HG03520 (cell line): ENCODE measurements at regions not wholly inside any gene's neighbourhood (a gene's known extent, or its start where the extent isn't known, plus 50 kb on each side); places are given as distances from the start of the nearest gene placed in this dataset.
A peak's percentile ranks its signal among the peaks of the same experiment; 100 is the strongest.

Experiments
- ATAC-seq: cut with Tn5 transposase; IDR thresholded peaks from one replicate; pipeline ENCODE4 v1.9.1; 2021; ENCODE audit warnings: mild to moderate bottlenecking, moderate library complexity; ENCODE audit not compliant: unreplicated experiment

- ATAC-seq, result peak; percentile 49
Observed at GRCh38 chr2:75787532-75788132, 76.9 kb upstream of the GCFC2 start.

- no peak for ATAC-seq
Observed at GRCh38 chr2:75775311-75775823, 64.7 kb upstream of the GCFC2 start.

GRCh38 chr2:75772908-75773630 is 62.4 kb upstream of the GCFC2 start:
- no peak for ATAC-seq

GRCh38 chr2:75765798-75766197 is 55.1 kb upstream of the GCFC2 start:
- ATAC-seq, result no peak

GRCh38 chr2:75764611-75765010 is 53.9 kb upstream of the GCFC2 start:
- no peak for ATAC-seq
